Mucosa of stomach (tissue), 1 donor: ENCODE measurements at regions not wholly inside any gene's neighbourhood (a gene's known extent, or its start where the extent isn't known, plus 50 kb on each side); places are given as distances from the start of the nearest gene placed in this dataset.
"Not testable (repeated sequence)": the region's sequence is repeated elsewhere in the genome, so short reads cannot be mapped to it uniquely, and the experiment has no call there.

Experiments
- H3K27me3 ChIP-seq: one replicate; pipeline ENCODE4 v1.7.0; 2013; ENCODE audit warnings: mild to moderate bottlenecking, low read length; ENCODE audit not compliant: control insufficient read depth, insufficient read depth
- H3K36me3 ChIP-seq: one replicate; pipeline ENCODE4 v1.7.0; 2013; ENCODE audit warnings: low read length; ENCODE audit not compliant: control insufficient read depth, insufficient read depth
- H3K4me1 ChIP-seq: one replicate; pipeline ENCODE4 v1.7.0; 2013; ENCODE audit warnings: mild to moderate bottlenecking, low read length; ENCODE audit not compliant: control insufficient read depth, insufficient read depth
- H3K4me3 ChIP-seq: one replicate; pipeline ENCODE4 v1.7.0; 2013; ENCODE audit warnings: low read length
- H3K9ac ChIP-seq: one replicate; pipeline ENCODE4 v1.7.0; 2013; ENCODE audit warnings: mild to moderate bottlenecking, low read length, moderate library complexity
- H3K9me3 ChIP-seq: one replicate; pipeline ENCODE4 v1.7.0; 2013; ENCODE audit warnings: mild to moderate bottlenecking, low read length, moderate library complexity; ENCODE audit not compliant: control insufficient read depth
- donor health status: Pancreatic carcinoma.

DNA sequence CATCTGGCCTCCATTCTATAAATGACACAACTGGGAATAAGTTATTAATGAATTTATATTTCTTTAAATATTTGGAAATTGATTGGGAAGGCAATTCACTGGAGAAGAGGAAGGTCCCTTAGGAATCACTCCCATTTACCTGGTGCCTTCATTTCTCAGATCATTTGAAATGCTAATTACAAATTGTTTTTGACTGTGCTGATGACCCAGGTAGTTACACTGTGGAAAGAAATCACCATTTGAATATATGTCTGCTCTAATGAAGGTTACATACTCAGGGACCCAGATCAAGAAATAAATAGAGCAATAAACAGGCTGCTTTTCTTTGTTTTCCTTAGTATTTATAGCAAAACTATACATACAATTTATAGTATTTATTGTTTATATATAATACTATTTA is 1759.1 kb downstream of the ARAP2 start:
- Histone ChIP-seq H3K36me3 (no peaks in the 10 kb centered on the region), H3K4me1 (no peaks in the 10 kb centered on the region), H3K4me3 (no peak overlapping the region), H3K27me3 (no peaks in the 10 kb centered on the region), H3K9ac (no peak overlapping the region), H3K9me3 (no peaks in the 10 kb centered on the region)

DNA sequence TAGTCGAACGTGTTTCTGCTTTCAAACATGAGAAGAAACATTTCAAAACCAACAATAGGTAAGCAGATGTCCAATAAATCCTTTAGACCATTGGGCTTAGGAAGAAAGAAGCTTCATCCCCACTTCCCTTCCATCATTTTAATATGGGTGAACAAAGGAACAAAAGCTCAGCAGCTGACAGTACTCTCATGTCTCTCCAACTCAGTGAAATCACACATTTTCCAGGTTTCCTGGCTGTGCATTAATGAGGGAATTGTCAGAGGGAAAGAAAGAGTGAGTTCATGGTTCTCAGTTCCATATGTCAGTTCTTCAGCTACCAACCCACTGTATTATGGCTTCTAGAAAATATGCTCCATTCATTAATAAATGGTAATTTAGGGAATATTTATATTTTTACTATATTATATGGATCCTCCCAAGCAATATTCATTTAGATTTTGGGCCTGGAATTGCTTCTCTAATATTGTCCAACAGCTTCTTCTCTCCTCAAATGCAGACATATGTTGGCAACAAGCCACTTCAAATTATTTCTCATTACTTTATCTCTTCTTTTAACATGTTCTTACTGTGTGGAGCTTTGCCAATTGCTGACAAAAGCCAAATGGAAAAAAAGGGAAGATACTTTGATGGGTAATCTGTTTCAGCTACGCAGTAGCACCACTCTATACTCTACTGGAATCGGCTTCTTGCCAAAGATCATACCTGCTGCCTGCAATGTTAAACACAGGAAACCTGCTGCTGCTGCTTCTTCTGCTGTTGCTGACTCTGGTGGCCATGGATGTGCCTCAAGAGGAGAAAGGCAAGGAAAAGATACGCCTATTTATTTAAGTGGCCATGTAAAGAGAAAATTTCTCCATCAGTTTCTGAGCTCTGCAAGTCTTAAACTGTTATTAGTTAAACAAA is 1757.6 kb downstream of the ARAP2 start:
- Histone ChIP-seq H3K36me3 (no peaks in the 10 kb centered on the region), H3K4me1 (no peaks in the 10 kb centered on the region), H3K9me3 (no peaks in the 10 kb centered on the region), H3K9ac (no peak overlapping the region), H3K4me3 (no peak overlapping the region), H3K27me3 (no peaks in the 10 kb centered on the region)

DNA sequence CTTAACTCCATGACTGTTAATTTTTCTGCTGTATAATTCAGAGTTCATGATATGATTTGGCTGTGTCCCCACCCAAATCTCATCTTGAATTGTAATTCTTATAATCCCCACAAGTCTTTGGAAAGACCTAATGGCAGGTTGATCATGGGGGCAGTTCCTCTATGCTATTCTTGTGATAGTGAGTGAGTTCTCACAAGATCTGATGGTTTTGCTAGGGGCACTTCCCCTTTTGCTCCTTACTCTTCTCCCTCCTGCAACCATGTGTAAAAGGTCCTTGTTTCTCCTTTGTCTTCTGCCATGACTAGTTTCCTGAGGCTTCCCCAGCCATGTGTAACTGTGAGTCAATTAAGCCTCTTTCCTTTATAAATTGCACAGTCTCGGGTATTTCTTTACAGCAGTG is 1751.9 kb downstream of the ARAP2 start:
- Histone ChIP-seq H3K36me3 (no peaks in the 10 kb centered on the region), H3K4me1 (no peaks in the 10 kb centered on the region)

DNA sequence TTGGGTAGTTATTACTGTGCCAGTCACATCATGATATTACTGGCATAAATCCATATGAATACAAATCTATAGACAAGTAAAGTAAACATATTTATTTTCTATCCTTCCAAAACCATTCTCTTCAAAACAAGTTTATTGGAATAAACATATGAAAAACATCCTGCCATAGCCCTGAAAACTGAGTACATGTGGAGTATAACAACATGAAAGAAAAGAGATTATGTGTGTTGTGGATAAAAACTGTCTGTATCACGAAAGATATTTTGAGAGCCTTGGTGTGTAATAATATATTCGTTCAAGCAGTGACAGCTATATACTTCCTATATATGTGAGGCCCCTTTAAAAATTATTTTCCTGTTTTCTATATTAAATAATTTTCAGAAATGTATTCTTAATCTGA is 1742.2 kb downstream of the ARAP2 start:
- no peak overlapping the region for H3K4me3 ChIP-seq
- H3K9me3 ChIP-seq: no peaks in the 10 kb centered on the region
- H3K36me3 ChIP-seq: no peaks in the 10 kb centered on the region
- no peaks in the 10 kb centered on the region for H3K4me1 ChIP-seq
- H3K9ac ChIP-seq: no peak overlapping the region
- no peaks in the 10 kb centered on the region for H3K27me3 ChIP-seq

More for the DNA sequence above, 1751.9 kb downstream of the ARAP2 start:
- Histone ChIP-seq H3K4me3 (no peak overlapping the region), H3K27me3 (no peaks in the 10 kb centered on the region), H3K9me3 (no peaks in the 10 kb centered on the region), H3K9ac (no peak overlapping the region)

DNA sequence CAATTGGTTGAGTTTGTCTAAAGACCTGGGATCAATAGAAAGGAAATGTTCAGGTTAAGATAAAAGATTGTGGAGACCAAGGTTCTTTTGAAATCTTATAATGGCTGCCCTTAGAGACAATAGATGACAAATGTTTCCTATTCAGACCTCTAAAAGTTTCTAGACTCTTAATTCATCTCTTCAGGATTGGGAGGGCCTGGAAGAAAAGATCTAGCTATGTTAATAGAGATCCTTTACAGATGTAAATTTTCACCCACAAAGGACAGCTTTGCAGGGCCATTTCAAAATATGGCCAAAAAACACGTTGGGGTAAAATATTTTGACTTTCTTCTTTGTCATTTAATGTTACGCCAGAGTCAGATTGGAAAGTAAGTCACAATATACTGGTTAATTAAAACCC is 1739.6 kb downstream of the ARAP2 start:
- not testable (repeated sequence) for H3K4me1 ChIP-seq, H3K27me3 ChIP-seq, H3K9me3 ChIP-seq, H3K4me3 ChIP-seq, H3K36me3 ChIP-seq, H3K9ac ChIP-seq

DNA sequence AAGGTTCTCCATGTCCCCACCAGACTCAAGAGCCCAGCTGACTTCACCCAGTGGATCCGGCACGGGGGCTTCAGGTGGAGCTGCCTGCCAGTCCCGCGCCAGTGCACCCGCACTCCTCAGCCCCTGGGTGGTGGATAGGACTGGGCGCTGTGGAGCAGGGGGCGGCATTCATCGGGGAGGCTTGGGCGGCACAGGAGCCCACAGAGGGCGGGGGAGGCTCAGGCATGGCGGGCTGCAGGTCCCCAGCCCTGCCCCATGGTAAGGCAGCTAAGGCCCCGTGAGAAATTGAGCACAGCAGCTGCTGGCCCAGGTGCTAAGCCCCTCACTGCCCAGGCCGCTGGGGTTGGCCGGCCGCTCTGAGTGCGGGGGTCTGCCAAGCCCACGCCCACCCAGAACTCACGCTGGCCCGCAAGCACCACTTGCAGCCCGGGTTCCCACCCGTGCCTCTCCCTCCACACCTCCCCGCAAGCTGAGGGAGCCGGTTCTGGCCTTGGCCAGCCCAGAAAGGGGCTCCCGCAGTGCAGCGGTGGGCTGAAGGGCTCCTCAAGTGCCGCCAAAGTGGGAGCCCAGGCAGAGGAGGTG is 1737.7 kb downstream of the ARAP2 start:
- H3K4me3 ChIP-seq, H3K27me3 ChIP-seq, H3K36me3 ChIP-seq, H3K9me3 ChIP-seq, H3K9ac ChIP-seq, H3K4me1 ChIP-seq: not testable (repeated sequence)

DNA sequence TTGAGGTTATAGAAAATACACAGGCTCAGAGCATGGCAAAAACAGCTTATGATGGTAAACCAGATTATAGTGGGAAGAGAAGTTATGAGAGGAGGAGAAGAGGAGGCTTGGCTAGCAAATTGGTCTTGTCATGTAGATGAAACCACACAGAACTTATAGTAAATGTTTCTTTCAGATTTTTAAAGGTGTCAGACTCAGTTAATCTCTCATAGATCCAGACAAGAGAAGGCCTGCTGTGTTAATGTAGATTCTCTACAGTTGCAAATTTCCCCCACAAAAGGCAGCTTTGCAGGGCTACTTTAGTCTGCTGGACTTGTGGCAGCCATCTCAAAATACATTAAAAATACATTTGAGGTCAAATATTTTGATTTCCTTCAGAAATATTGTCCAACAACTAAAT is 1731.7 kb downstream of the ARAP2 start:
- Histone ChIP-seq H3K9me3 (no peaks in the 10 kb centered on the region), H3K4me1 (no peaks in the 10 kb centered on the region), H3K4me3 (no peak overlapping the region), H3K9ac (no peak overlapping the region), H3K36me3 (no peaks in the 10 kb centered on the region), H3K27me3 (no peaks in the 10 kb centered on the region)

DNA sequence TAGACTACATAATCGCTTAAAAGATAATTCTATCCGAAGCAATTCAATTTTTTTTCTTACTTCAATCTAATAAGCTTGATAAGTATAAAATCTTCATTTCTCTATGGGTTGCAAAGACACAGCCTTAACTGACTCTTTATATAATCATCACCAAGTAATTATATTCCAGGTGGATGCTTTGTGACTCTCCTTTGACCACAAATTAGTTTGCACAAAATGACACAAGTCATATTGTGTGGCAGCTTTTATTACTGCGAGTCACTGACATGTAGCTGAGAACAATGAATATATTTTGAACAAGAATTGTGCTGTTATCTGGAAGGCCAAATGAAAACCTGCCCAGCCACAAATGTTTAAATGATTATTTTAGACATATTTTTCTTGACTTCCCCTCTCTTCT is 1727.8 kb downstream of the ARAP2 start:
- no peaks in the 10 kb centered on the region for H3K36me3 ChIP-seq
- H3K9me3 ChIP-seq: no peaks in the 10 kb centered on the region
- no peak overlapping the region for H3K4me3 ChIP-seq
- H3K9ac ChIP-seq: no peak overlapping the region
- no peaks in the 10 kb centered on the region for H3K27me3 ChIP-seq
- no peaks in the 10 kb centered on the region for H3K4me1 ChIP-seq

DNA sequence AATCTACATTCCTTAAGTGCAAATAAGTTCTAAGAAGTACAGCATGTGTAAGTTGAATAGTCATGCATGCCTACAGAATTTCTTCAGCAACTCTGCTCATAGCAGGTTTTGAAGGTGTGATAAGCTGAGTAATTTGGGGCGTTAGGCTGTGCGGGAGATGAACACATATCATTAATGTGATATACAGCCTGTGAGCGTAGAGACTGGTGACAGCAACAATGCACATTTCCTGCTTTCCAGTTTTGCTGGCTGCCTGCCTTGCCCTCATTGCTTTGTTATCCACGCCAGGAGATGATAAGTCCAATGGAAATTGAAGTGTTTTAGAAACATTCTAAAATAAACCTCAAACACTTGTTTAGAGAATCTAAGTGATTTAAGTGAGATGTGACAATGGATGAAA is 1709.4 kb downstream of the ARAP2 start:
- Histone ChIP-seq H3K36me3 (no peaks in the 10 kb centered on the region), H3K9me3 (no peaks in the 10 kb centered on the region), H3K27me3 (no peaks in the 10 kb centered on the region), H3K4me3 (no peak overlapping the region), H3K4me1 (no peaks in the 10 kb centered on the region), H3K9ac (no peak overlapping the region)

DNA sequence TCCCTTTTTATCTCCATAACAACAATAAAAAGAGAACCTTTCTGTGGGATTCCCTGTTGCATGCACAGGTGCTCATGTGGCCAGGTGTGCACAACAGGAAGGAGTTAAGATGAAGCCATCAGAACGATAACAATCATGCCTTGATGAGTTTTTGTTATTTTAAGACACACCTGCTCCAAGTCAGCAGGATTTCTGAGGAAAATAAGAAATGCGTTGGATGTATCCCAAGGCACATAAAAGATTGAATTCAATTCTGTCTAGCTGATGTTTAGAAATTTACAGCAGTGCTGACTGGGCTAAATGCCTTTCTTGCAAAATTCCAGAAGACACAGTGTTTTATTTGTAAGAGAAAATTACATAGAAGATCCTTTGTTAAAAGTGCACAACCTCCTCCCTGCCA is 1678.2 kb downstream of the ARAP2 start:
- Histone ChIP-seq H3K9ac (no peak overlapping the region), H3K4me3 (no peak overlapping the region), H3K27me3 (no peaks in the 10 kb centered on the region), H3K9me3 (no peaks in the 10 kb centered on the region), H3K36me3 (no peaks in the 10 kb centered on the region), H3K4me1 (no peaks in the 10 kb centered on the region)

DNA sequence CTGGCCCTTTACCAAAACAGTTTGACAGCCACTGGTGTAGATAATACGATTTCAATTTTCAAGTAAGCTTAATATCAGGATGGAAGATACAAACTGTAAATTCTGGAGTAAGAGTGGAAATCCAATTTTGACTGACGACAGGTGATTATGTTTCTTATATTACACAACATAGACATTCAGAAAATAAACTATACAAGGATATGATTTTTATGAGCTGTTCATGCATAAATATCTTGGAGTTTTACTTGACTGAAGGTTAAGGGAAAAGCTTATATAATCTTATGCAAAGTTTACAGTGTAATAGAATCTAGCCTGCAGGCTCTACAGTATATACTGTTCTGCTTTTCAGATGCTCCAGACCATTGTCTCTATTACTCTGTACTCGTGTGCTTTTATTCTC is 1672.3 kb downstream of the ARAP2 start:
- no peaks in the 10 kb centered on the region for H3K4me1 ChIP-seq
- no peaks in the 10 kb centered on the region for H3K27me3 ChIP-seq
- H3K36me3 ChIP-seq: no peaks in the 10 kb centered on the region
- no peak overlapping the region for H3K4me3 ChIP-seq
- H3K9me3 ChIP-seq: no peaks in the 10 kb centered on the region
- H3K9ac ChIP-seq: no peak overlapping the region

DNA sequence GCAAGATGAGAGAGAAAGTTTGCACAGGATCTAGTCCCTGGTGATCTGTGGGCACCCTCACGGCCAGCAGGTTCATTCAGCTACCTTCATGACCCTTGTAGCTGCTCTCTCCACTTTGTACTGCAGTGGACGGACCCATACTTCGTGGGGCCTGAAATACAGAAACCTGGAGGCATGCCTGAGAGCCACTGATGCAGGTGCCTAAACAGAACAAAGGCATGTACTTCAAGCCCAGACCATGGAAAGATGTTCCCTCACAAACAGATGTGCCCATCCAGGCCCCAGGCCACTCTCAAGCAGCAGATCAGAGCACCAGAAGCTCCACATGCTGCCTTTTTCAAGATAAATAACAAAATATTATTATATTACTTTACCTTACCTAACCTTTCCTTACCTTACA is 1629.0 kb downstream of the ARAP2 start:
- Histone ChIP-seq H3K27me3 (no peaks in the 10 kb centered on the region), H3K9me3 (no peaks in the 10 kb centered on the region), H3K4me1 (no peaks in the 10 kb centered on the region), H3K36me3 (no peaks in the 10 kb centered on the region), H3K9ac (no peak overlapping the region), H3K4me3 (no peak overlapping the region)
